Endothelial cell of umbilical vein (primary cell): ENCODE measurements at regions not wholly inside any gene's neighbourhood (a gene's known extent, or its start where the extent isn't known, plus 50 kb on each side); places are given as distances from the start of the nearest gene placed in this dataset.
"Not testable (repeated sequence)": the region's sequence is repeated elsewhere in the genome, so short reads cannot be mapped to it uniquely, and the experiment has no call there.

Experiments
- FOS ChIP-seq: IDR thresholded peaks from 2 replicates; pipeline ENCODE4 v1.6.1; 2011; ENCODE audit warnings: mild to moderate bottlenecking, low read length, moderate library complexity, borderline replicate concordance; ENCODE audit not compliant: insufficient read depth
- GATA2 ChIP-seq: IDR thresholded peaks from 2 replicates; pipeline ENCODE4 v1.7.0; 2011; ENCODE audit warnings: low read depth, mild to moderate bottlenecking, moderate library complexity, mixed read lengths, low read length; ENCODE audit not compliant: insufficient read length, insufficient read depth
- POLR2A ChIP-seq: IDR thresholded peaks from 2 replicates; pipeline ENCODE4 v1.6.1; 2012; ENCODE audit warnings: low read depth, mild to moderate bottlenecking, control low read depth, low read length
- POLR2AphosphoS5 ChIP-seq: IDR thresholded peaks from 2 replicates; pipeline ENCODE4 v1.6.1; 2012; ENCODE audit warnings: low read depth, mild to moderate bottlenecking, control low read depth, low read length, moderate library complexity; ENCODE audit not compliant: insufficient read depth
- TF ChIP-seq, protein P1 (sequence below), 2 donors: IDR thresholded peaks; 1 replicate in 1 of 2; 2 replicates in 1 of 2; pipeline ENCODE4 v1.5.1; 2011; ENCODE audit warnings: low read length in 2 of 2, mild to moderate bottlenecking in 2 of 2, moderate library complexity in 2 of 2, control low read depth in 1 of 2, inconsistent platforms in 1 of 2, low read depth in 1 of 2; ENCODE audit not compliant: insufficient read depth in 1 of 2; ENCODE audit errors: extremely low read depth in 1 of 2

DNA sequence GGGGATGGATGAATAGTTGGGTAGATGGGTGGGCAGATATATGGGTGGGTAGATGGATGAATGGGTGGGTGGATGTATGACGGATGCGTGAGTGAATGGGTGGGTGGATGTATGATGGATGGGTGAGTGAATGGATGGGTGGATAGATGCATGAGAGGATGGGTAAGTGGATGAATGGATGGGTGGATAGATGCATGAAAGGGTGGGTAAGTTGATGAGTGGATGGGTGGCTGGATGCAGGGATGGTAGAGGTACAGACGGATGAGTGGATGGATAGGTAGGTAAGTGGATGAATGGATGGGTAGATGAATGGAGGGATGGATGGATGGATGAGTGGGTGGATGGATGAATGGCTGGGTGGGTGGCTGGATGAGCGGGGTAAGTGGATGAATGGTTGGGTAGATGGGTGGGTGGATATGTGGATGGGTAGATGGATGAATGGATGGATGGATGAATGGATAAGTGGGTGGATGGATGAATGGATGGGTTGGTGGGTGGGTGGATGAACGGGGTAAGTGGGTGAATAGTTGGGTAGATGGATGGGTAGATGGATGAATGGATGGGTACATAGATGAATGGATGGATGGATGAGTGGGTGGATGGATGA lies 208.9 kb downstream of the NPIPB11 start:
- not testable (repeated sequence) for TF ChIP-seq POLR2A, POLR2AphosphoS5, GATA2, FOS
- TF ChIP-seq, protein P1, sequence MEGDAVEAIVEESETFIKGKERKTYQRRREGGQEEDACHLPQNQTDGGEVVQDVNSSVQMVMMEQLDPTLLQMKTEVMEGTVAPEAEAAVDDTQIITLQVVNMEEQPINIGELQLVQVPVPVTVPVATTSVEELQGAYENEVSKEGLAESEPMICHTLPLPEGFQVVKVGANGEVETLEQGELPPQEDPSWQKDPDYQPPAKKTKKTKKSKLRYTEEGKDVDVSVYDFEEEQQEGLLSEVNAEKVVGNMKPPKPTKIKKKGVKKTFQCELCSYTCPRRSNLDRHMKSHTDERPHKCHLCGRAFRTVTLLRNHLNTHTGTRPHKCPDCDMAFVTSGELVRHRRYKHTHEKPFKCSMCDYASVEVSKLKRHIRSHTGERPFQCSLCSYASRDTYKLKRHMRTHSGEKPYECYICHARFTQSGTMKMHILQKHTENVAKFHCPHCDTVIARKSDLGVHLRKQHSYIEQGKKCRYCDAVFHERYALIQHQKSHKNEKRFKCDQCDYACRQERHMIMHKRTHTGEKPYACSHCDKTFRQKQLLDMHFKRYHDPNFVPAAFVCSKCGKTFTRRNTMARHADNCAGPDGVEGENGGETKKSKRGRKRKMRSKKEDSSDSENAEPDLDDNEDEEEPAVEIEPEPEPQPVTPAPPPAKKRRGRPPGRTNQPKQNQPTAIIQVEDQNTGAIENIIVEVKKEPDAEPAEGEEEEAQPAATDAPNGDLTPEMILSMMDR (IDR thresholded peaks at IDR 0.05; ENCODE audit: extremely low read depth in 1 of 2, insufficient read depth in 1 of 2, low read depth in 1 of 2, low read length in 2 of 2) = not testable (repeated sequence)
